ENCODE measurements at regions not wholly inside any gene's neighbourhood (a gene's known extent, or its start where the extent isn't known, plus 50 kb on each side); places are given as distances from the start of the nearest gene placed in this dataset.

- Histone ChIP-seq H3K4me1 (ENCODE audit: control insufficient read depth in 1 of 2, insufficient read depth in 2 of 2, low read depth in 1 of 2, low read length in 1 of 2) (no peaks in the 10 kb centered on the region), H3F3A (replicated peaks; ENCODE audit: insufficient read depth) (no peaks in the 10 kb centered on the region), H3K9ac (no peak overlapping the region), H3K9me3 (no peaks in the 10 kb centered on the region; the same call in 1 of the 2 replicates), H2AFZ (ENCODE audit: low read depth) (no peak overlapping the region), H3K4me3 (ENCODE audit: low read depth in 2 of 2, low read length in 1 of 2) (no peak overlapping the region), H3K4me2 (no peak overlapping the region), H3K79me2 (ENCODE audit: insufficient read depth) (no peaks in the 10 kb centered on the region), H3K36me3 (replicated peaks in 1 of 2; ENCODE audit: control insufficient read depth in 1 of 2, insufficient read depth in 2 of 2, low read length in 1 of 2) (no peaks in the 10 kb centered on the region), H4K20me1 (ENCODE audit: insufficient read depth) (no peaks in the 10 kb centered on the region), H3K27ac (ENCODE audit: low read depth in 2 of 2, low read length in 1 of 2) (no peak overlapping the region), H3K9me2 (no peaks in the 10 kb centered on the region), H3K27me3 (ENCODE audit: insufficient read depth) (no peaks in the 10 kb centered on the region)
- TF ChIP-seq SMC3 (IDR thresholded peaks at IDR 0.05; ENCODE audit: low read depth, low read length) (no peak), IRF3 (IDR thresholded peaks at IDR 0.05; ENCODE audit: low read depth, low read length) (no peak), EZH2phosphoT487 (IDR thresholded peaks at IDR 0.05; ENCODE audit: borderline replicate concordance, low read depth) (no peak), GABPA (IDR thresholded peaks at IDR 0.05; ENCODE audit: low read depth) (no peak), MXI1 (IDR thresholded peaks at IDR 0.05; ENCODE audit: low read depth, low read length) (no peak), CHD2 (IDR thresholded peaks at IDR 0.05; ENCODE audit: low read length, partially characterized antibody) (no peak), NRF1 (IDR thresholded peaks at IDR 0.05; ENCODE audit: low read depth, low read length) (no peak), TEAD4 (IDR thresholded peaks at IDR 0.05; ENCODE audit: borderline replicate concordance, insufficient read depth) (no peak), REST (IDR thresholded peaks at IDR 0.05; ENCODE audit: low read depth, low read length) (no peak), EP300 (IDR thresholded peaks at IDR 0.05; ENCODE audit: borderline replicate concordance in 1 of 2, low read depth in 1 of 2, low read length in 1 of 2) (no peak), ZBTB33 (IDR thresholded peaks at IDR 0.05; ENCODE audit: borderline replicate concordance, low read depth) (no peak), RAD21 (IDR thresholded peaks at IDR 0.05; ENCODE audit: low read length) (no peak)
- ChIA-PET CTCF (no interaction called here), POLR2A (no interaction called here)
- DNase-seq: no peak
Measured at GRCh38 chr2:33933203-33933602, 334.1 kb upstream of the FAM98A start.

Data from SK-N-SH (cell line).